H9 (cell line): ENCODE measurements at regions not wholly inside any gene's neighbourhood (a gene's known extent, or its start where the extent isn't known, plus 50 kb on each side); places are given as distances from the start of the nearest gene placed in this dataset.

Source experiments
- DNase-seq: peaks from one replicate; pipeline ENCODE4 v3.0.0-alpha.2; 2017
- H2AFZ ChIP-seq: one replicate; pipeline ENCODE4 v1.6.1; 2013; ENCODE audit warnings: mild to moderate bottlenecking, low read length, control low read depth, moderate library complexity
- H2AK5ac ChIP-seq: 2 replicates; pipeline ENCODE4 v1.6.1; 2013; ENCODE audit warnings: low read length, control low read depth, mixed read lengths; ENCODE audit not compliant: insufficient read length
- H2BK120ac ChIP-seq: one replicate; pipeline ENCODE4 v1.6.1; 2013; ENCODE audit warnings: low read depth, mild to moderate bottlenecking, low read length, control low read depth, inconsistent platforms; ENCODE audit not compliant: poor library complexity, severe bottlenecking
- H2BK12ac ChIP-seq: 2 replicates; pipeline ENCODE4 v1.6.1; 2013; ENCODE audit warnings: low read length, control low read depth, mixed read lengths, low read depth; ENCODE audit not compliant: insufficient read length
- H2BK15ac ChIP-seq: 2 replicates; pipeline ENCODE4 v1.6.1; 2013; ENCODE audit warnings: low read depth, low read length, control low read depth
- H2BK20ac ChIP-seq: one replicate; pipeline ENCODE4 v1.6.1; 2013; ENCODE audit warnings: low read depth, mild to moderate bottlenecking, low read length, control low read depth, inconsistent platforms; ENCODE audit not compliant: poor library complexity, severe bottlenecking
- H2BK5ac ChIP-seq: 2 replicates; pipeline ENCODE4 v1.6.1; 2013; ENCODE audit warnings: low read length, control low read depth, mixed read lengths; ENCODE audit not compliant: insufficient read length
- H3K14ac ChIP-seq: 2 replicates; pipeline ENCODE4 v1.6.1; 2013; ENCODE audit warnings: low read length, control low read depth; ENCODE audit not compliant: insufficient read depth
- H3K18ac ChIP-seq: 2 replicates; pipeline ENCODE4 v1.6.1; 2013; ENCODE audit warnings: low read depth, mild to moderate bottlenecking, mixed read lengths, low read length, control low read depth; ENCODE audit not compliant: insufficient read length
- H3K23ac ChIP-seq: 2 replicates; pipeline ENCODE4 v1.6.1; 2013; ENCODE audit warnings: low read length, control low read depth, mixed read lengths, low read depth; ENCODE audit not compliant: insufficient read length
- H3K23me2 ChIP-seq: 2 replicates; pipeline ENCODE4 v1.6.1; 2013; ENCODE audit warnings: low read depth, mild to moderate bottlenecking, mixed read lengths, low read length, control low read depth; ENCODE audit not compliant: insufficient read length, poor library complexity, severe bottlenecking
- H3K27ac ChIP-seq: 2 replicates; pipeline ENCODE4 v1.5.1; 2013; ENCODE audit warnings: low read length, control low read depth, mixed read lengths, low read depth; ENCODE audit not compliant: insufficient read length
- H3K27me3 ChIP-seq: 2 replicates; pipeline ENCODE4 v1.6.1; 2013; ENCODE audit warnings: low read length, control low read depth, inconsistent platforms; ENCODE audit not compliant: insufficient read depth
- H3K4ac ChIP-seq: 2 replicates; pipeline ENCODE4 v1.6.1; 2013; ENCODE audit warnings: low read depth, mild to moderate bottlenecking, control low read depth, inconsistent platforms, low read length, moderate library complexity
- H3K4me1 ChIP-seq: 2 replicates; pipeline ENCODE4 v1.6.1; 2013; ENCODE audit warnings: low read length, control low read depth, inconsistent platforms; ENCODE audit not compliant: insufficient read depth
- H3K4me2 ChIP-seq: 2 replicates; pipeline ENCODE4 v1.6.1; 2013; ENCODE audit warnings: low read length, control low read depth, mixed read lengths; ENCODE audit not compliant: insufficient read length, insufficient read depth
- H3K56ac ChIP-seq: 2 replicates; pipeline ENCODE4 v1.6.1; 2013; ENCODE audit warnings: low read depth, mild to moderate bottlenecking, mixed read lengths, low read length, control low read depth; ENCODE audit not compliant: insufficient read length
- H3K79me1 ChIP-seq: 2 replicates; pipeline ENCODE4 v1.6.1; 2013; ENCODE audit warnings: low read depth, mild to moderate bottlenecking, moderate library complexity, low read length, control low read depth, inconsistent platforms; ENCODE audit not compliant: insufficient read depth, poor library complexity, severe bottlenecking
- H3K79me2 ChIP-seq: 2 replicates; pipeline ENCODE4 v1.6.1; 2013; ENCODE audit warnings: low read length, control low read depth, inconsistent platforms; ENCODE audit not compliant: insufficient read depth
- H3K9ac ChIP-seq: 2 replicates; pipeline ENCODE4 v1.6.1; 2013; ENCODE audit warnings: low read length, control low read depth, mixed read lengths; ENCODE audit not compliant: insufficient read length; ENCODE audit errors: extremely low read depth
- H3K9me3 ChIP-seq: one replicate; pipeline ENCODE4 v1.6.1; 2013; ENCODE audit warnings: low read depth, low read length, inconsistent platforms; ENCODE audit not compliant: control insufficient read depth
- H3T11ph ChIP-seq: one replicate; pipeline ENCODE4 v1.6.1; 2013; ENCODE audit warnings: mild to moderate bottlenecking, low read length, control low read depth, inconsistent platforms
- H4K20me1 ChIP-seq: one replicate; pipeline ENCODE4 v1.6.1; 2013; ENCODE audit not compliant: control insufficient read depth, insufficient read length, insufficient read depth
- H4K5ac ChIP-seq: 2 replicates; pipeline ENCODE4 v1.6.1; 2013; ENCODE audit warnings: low read depth, mild to moderate bottlenecking, mixed read lengths, low read length, control low read depth; ENCODE audit not compliant: insufficient read length
- H4K8ac ChIP-seq: replicated peaks from 2 replicates; pipeline ENCODE4 v1.6.1; 2013; ENCODE audit warnings: low read length, control low read depth, mixed read lengths, low read depth; ENCODE audit not compliant: insufficient read length
- H4K91ac ChIP-seq: 2 replicates; pipeline ENCODE4 v1.6.1; 2013; ENCODE audit warnings: low read depth, mild to moderate bottlenecking, moderate library complexity, mixed read lengths, low read length, control low read depth; ENCODE audit not compliant: insufficient read length
- H3K27ac Mint-ChIP-seq, 3 experiments: 2 replicates in 2 of 3; 3 replicates in 1 of 3; pipeline ENCODE4 v1.8.0; 2020 to 2021; ENCODE audit warnings: mixed read lengths in 3 of 3, mild to moderate bottlenecking in 1 of 3, moderate library complexity in 1 of 3
- H3K27me3 Mint-ChIP-seq: 2 replicates; pipeline ENCODE4 v1.8.0; 2021; ENCODE audit warnings: low read depth, mild to moderate bottlenecking, moderate library complexity, mixed read lengths
- H3K36me3 Mint-ChIP-seq, 3 experiments: 2 replicates in 2 of 3; 3 replicates in 1 of 3; pipeline ENCODE4 v1.8.0; 2020 to 2021; ENCODE audit warnings: low read depth in 3 of 3, mixed read lengths in 3 of 3; ENCODE audit not compliant: insufficient read depth in 1 of 3
- H3K4me1 Mint-ChIP-seq, 2 experiments: 2 replicates each; pipeline ENCODE4 v1.8.0; 2020; ENCODE audit warnings: mixed read lengths in 2 of 2
- H3K4me3 Mint-ChIP-seq, 2 experiments: 2 replicates in 1 of 2; 3 replicates in 1 of 2; pipeline ENCODE4 v1.8.0; 2020 to 2021; ENCODE audit warnings: mild to moderate bottlenecking in 2 of 2, mixed read lengths in 2 of 2, moderate library complexity in 1 of 2
- H3K9me3 Mint-ChIP-seq, 2 experiments: 2 replicates in 1 of 2; 3 replicates in 1 of 2; pipeline ENCODE4 v1.8.0; 2020; ENCODE audit warnings: mild to moderate bottlenecking in 2 of 2, mixed read lengths in 2 of 2, moderate library complexity in 1 of 2
- CTCF ChIP-seq: fragments of 200-600 bp; sonication (generic); conservative IDR thresholded peaks from 3 replicates; pipeline ENCODE4 v1.8.0; 2021; ENCODE audit warnings: antibody characterized with exemption, mild to moderate bottlenecking
- WGBS: extraction: QIAGEN DNeasy Blood & Tissue Kit; methylation state at CpG from one replicate; pipeline ENCODE4 v1.1.7; 2013; ENCODE audit warnings: missing lambda C conversion rate, low lambda C conversion rate, mixed read lengths; ENCODE audit not compliant: insufficient read length; ENCODE audit errors: extremely low coverage; 5-methylcytosine and 5-hydroxymethylcytosine counted together

GRCh38 chr9:1776668-1777067, 238.5 kb upstream of the SMARCA2 start:
- Histone ChIP-seq H3K79me2 (no peaks in the 10 kb centered on the region), H2AFZ (no peak overlapping the region), H3K79me1 (no peaks in the 10 kb centered on the region), H3K4me2 (no peak overlapping the region), H3K9ac (no peak overlapping the region), H3K23ac (peak overlapping the region; percentile 83), H4K20me1 (no peaks in the 10 kb centered on the region), H3K4me1 (peaks cover 11% of the 10 kb centered on the region; the same call in 1 of the 2 replicates), H2BK15ac (peak overlapping the region; percentile 80; the same call in 1 of the 2 replicates), H3K27me3 (no peaks in the 10 kb centered on the region), H4K91ac (no peak overlapping the region), H2BK20ac (no peak overlapping the region), H3K23me2 (no peaks in the 10 kb centered on the region), H4K5ac (no peak overlapping the region), H3K18ac (no peak overlapping the region), H2AK5ac (no peak overlapping the region), H3K4ac (no peak overlapping the region), H3T11ph (no peak overlapping the region), H4K8ac (no peak overlapping the region), H3K9me3 (no peaks in the 10 kb centered on the region), H3K27ac (no peak overlapping the region), H3K56ac (no peak overlapping the region), H2BK5ac (peak overlapping the region; percentile 53), H2BK120ac (no peak overlapping the region), H3K14ac (no peak overlapping the region; the same call in 1 of the 2 replicates), H2BK12ac (peak overlapping the region; percentile 73)
- H3K4me1 Mint-ChIP-seq, result peaks cover 34 to 36% of the 10 kb centered on the region in 2 experiments
- no peaks in the 10 kb centered on the region for H3K36me3 Mint-ChIP-seq
- H3K27me3 Mint-ChIP-seq, result no peaks in the 10 kb centered on the region; the same call in 1 of the 2 replicates
- no peak for TF ChIP-seq CTCF
- H3K27ac Mint-ChIP-seq, result peak overlapping the region in 1 of 3 experiments; percentile 80; a peak in 2 of 7 replicates
- no peak overlapping the region for H3K4me3 Mint-ChIP-seq
- peaks cover 0 to 1% of the 10 kb centered on the region in 2 experiments; a peak in 2 of 5 replicates for H3K9me3 Mint-ChIP-seq
- WGBS, result no CpG with 5 or more reads among the region's 1 CpG
- DNase-seq, result no peak
